DOHH2 (cell line): ENCODE measurements at regions not wholly inside any gene's neighbourhood (a gene's known extent, or its start where the extent isn't known, plus 50 kb on each side); places are given as distances from the start of the nearest gene placed in this dataset.

Experiments
- H3F3A ChIP-seq: fragments of 200-600 bp; sonication (generic), shearing (Covaris generic); 2 replicates; pipeline ENCODE4 v1.6.0; 2016; ENCODE audit warnings: antibody characterized with exemption, mild to moderate bottlenecking; ENCODE audit not compliant: control insufficient read depth, insufficient read depth
- H3K27ac ChIP-seq: fragments of 200-600 bp; sonication (generic); 2 replicates; pipeline ENCODE4 v1.5.1; 2014; ENCODE audit warnings: low read depth, mild to moderate bottlenecking, low read length, moderate library complexity
- H3K27me3 ChIP-seq: fragments of 200-600 bp; sonication (generic); 2 replicates; pipeline ENCODE4 v1.6.1; 2014; ENCODE audit warnings: mild to moderate bottlenecking, low read length, mixed read lengths; ENCODE audit not compliant: control insufficient read depth
- H3K36me3 ChIP-seq: fragments of 200-600 bp; sonication (generic); 2 replicates; pipeline ENCODE4 v1.6.1; 2014; ENCODE audit warnings: mild to moderate bottlenecking, low read length, moderate library complexity, mixed read lengths; ENCODE audit not compliant: control insufficient read depth
- H3K4me1 ChIP-seq: fragments of 200-600 bp; sonication (generic); 2 replicates; pipeline ENCODE4 v1.6.1; 2014; ENCODE audit warnings: mild to moderate bottlenecking, low read length, mixed read lengths; ENCODE audit not compliant: control insufficient read depth
- H3K4me2 ChIP-seq: fragments of 200-600 bp; sonication (generic); 2 replicates; pipeline ENCODE4 v1.6.0; 2014; ENCODE audit warnings: mild to moderate bottlenecking, low read length, moderate library complexity
- H3K4me3 ChIP-seq: fragments of 200-600 bp; sonication (generic); 2 replicates; pipeline ENCODE4 v1.5.1; 2014; ENCODE audit warnings: mild to moderate bottlenecking, low read length, mixed read lengths
- H3K79me2 ChIP-seq: fragments of 200-600 bp; sonication (generic); 2 replicates; pipeline ENCODE4 v1.6.1; 2014; ENCODE audit warnings: mild to moderate bottlenecking, low read length, mixed read lengths; ENCODE audit not compliant: control insufficient read depth
- H3K9me2 ChIP-seq: fragments of 200-600 bp; sonication (generic); replicated peaks from 2 replicates; pipeline ENCODE4 v1.6.1; 2014; ENCODE audit warnings: mild to moderate bottlenecking, low read length, mixed read lengths; ENCODE audit not compliant: control insufficient read depth
- H3K9me3 ChIP-seq: fragments of 200-600 bp; sonication (generic); 2 replicates; pipeline ENCODE4 v1.6.1; 2014; ENCODE audit warnings: antibody characterized with exemption, low read length, mixed read lengths; ENCODE audit not compliant: control insufficient read depth, insufficient read depth
- H4K20me1 ChIP-seq: fragments of 200-600 bp; sonication (generic); 2 replicates; pipeline ENCODE4 v1.6.0; 2014; ENCODE audit warnings: low read depth, mild to moderate bottlenecking, antibody characterized with exemption, low read length, moderate library complexity; ENCODE audit not compliant: control insufficient read depth, insufficient read depth
- CTCF ChIP-seq: fragments of 200-600 bp; sonication (generic); IDR thresholded peaks from one replicate; pipeline ENCODE4 v1.5.1; 2014; ENCODE audit warnings: antibody characterized with exemption, mild to moderate bottlenecking, low read depth, low read length; ENCODE audit not compliant: poor library complexity, severe bottlenecking
- EZH2phosphoT487 ChIP-seq: fragments of 200-600 bp; sonication (generic); IDR thresholded peaks from 2 replicates; pipeline ENCODE4 v1.6.1; 2017; ENCODE audit warnings: borderline replicate concordance, mild to moderate bottlenecking, antibody characterized with exemption, low read length, moderate library complexity, mixed read lengths

- Histone ChIP-seq H3K4me2 (no peak overlapping the region), H3K79me2 (no peaks in the 10 kb centered on the region), H3K27ac (no peak overlapping the region), H3K4me1 (no peaks in the 10 kb centered on the region), H3K9me3 (no peaks in the 10 kb centered on the region), H3K27me3 (no peaks in the 10 kb centered on the region), H3K9me2 (no peaks in the 10 kb centered on the region), H4K20me1 (no peaks in the 10 kb centered on the region), H3K36me3 (no peaks in the 10 kb centered on the region), H3K4me3 (no peak overlapping the region), H3F3A (no peaks in the 10 kb centered on the region)
- TF ChIP-seq EZH2phosphoT487 (no peak), CTCF (no peak)
Measured at GRCh38 chr10:57218382-57218781, 857.3 kb upstream of the ZWINT start.

- H3K4me1 ChIP-seq: no peaks in the 10 kb centered on the region
Measured at GRCh38 chr10:57202356-57202755, 841.3 kb upstream of the ZWINT start.

GRCh38 chr10:57188846-57189245 lies 827.8 kb upstream of the ZWINT start:
- no peak overlapping the region for H3K27ac ChIP-seq
- H3K4me1 ChIP-seq: no peaks in the 10 kb centered on the region
- no peaks in the 10 kb centered on the region for H4K20me1 ChIP-seq
- H3K27me3 ChIP-seq: no peaks in the 10 kb centered on the region
- H3K4me2 ChIP-seq: no peak overlapping the region
- no peaks in the 10 kb centered on the region for H3K9me3 ChIP-seq
- H3K36me3 ChIP-seq: no peaks in the 10 kb centered on the region
- no peaks in the 10 kb centered on the region for H3K79me2 ChIP-seq
- no peak overlapping the region for H3K4me3 ChIP-seq
- TF ChIP-seq CTCF (no peak), EZH2phosphoT487 (no peak)
- no peaks in the 10 kb centered on the region for H3F3A ChIP-seq
- no peaks in the 10 kb centered on the region for H3K9me2 ChIP-seq

More at GRCh38 chr10:57202356-57202755, 841.3 kb upstream of the ZWINT start:
- no peaks in the 10 kb centered on the region for H3K36me3 ChIP-seq
- H3K4me2 ChIP-seq: no peak overlapping the region
- H3K27me3 ChIP-seq: no peaks in the 10 kb centered on the region
- no peak overlapping the region for H3K4me3 ChIP-seq
- TF ChIP-seq CTCF: no peak
- TF ChIP-seq EZH2phosphoT487: no peak
- no peaks in the 10 kb centered on the region for H3F3A ChIP-seq
- H3K9me2 ChIP-seq: no peaks in the 10 kb centered on the region
- H3K27ac ChIP-seq: no peak overlapping the region
- H4K20me1 ChIP-seq: no peaks in the 10 kb centered on the region
- H3K79me2 ChIP-seq: no peaks in the 10 kb centered on the region
- no peaks in the 10 kb centered on the region for H3K9me3 ChIP-seq

- no peak overlapping the region for H3K4me3 ChIP-seq
- TF ChIP-seq CTCF (no peak), EZH2phosphoT487 (no peak)
- no peaks in the 10 kb centered on the region for H3K36me3 ChIP-seq
- no peaks in the 10 kb centered on the region for H3K4me1 ChIP-seq
- H3K79me2 ChIP-seq: no peaks in the 10 kb centered on the region
- H3K27ac ChIP-seq: no peak overlapping the region
- no peaks in the 10 kb centered on the region for H3F3A ChIP-seq
- no peaks in the 10 kb centered on the region for H3K27me3 ChIP-seq
- H4K20me1 ChIP-seq: no peaks in the 10 kb centered on the region
- H3K9me3 ChIP-seq: no peaks in the 10 kb centered on the region
- H3K9me2 ChIP-seq: no peaks in the 10 kb centered on the region
- H3K4me2 ChIP-seq: no peak overlapping the region
Measured at GRCh38 chr10:57186201-57186600, 825.1 kb upstream of the ZWINT start.
